ENCODE measurements at regions not wholly inside any gene's neighbourhood (a gene's known extent, or its start where the extent isn't known, plus 50 kb on each side); places are given as distances from the start of the nearest gene placed in this dataset.
"Not testable (repeated sequence)": the region's sequence is repeated elsewhere in the genome, so short reads cannot be mapped to it uniquely, and the experiment has no call there.

DNA sequence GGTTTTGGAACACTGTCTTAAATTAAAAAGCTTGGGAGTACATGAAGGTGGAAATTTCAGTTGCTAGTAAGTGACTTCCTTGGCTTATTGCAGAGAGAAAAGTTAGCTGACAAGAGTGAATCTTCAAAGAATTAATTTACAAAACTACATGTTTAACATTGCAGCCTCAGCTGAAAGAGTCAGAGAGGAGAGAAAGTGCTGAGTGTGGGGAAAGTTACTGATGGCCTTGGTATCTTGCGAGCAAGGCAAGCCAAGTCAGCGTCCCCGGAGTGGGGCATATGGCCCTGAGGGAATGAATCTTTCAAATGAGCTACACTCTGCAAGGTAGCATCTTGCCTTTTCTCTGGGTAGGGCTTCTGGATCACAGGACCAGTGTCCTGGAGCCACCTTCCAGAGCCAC is 131.3 kb downstream of the LPIN1 start:
- DNase-seq (ENCODE audit: low read depth) = no peak

GRCh38 chr2:11885253-11885652 is 138.8 kb downstream of the LPIN1 start:
- DNase-seq (ENCODE audit: low read depth) = not testable (repeated sequence)

GRCh38 chr2:11886899-11887298 is 140.5 kb downstream of the LPIN1 start:
- not testable (repeated sequence) for DNase-seq (ENCODE audit: low read depth)

- DNase-seq (ENCODE audit: low read depth) = no peak
Observed at GRCh38 chr2:11889101-11889850, 142.8 kb downstream of the LPIN1 start.

DNA sequence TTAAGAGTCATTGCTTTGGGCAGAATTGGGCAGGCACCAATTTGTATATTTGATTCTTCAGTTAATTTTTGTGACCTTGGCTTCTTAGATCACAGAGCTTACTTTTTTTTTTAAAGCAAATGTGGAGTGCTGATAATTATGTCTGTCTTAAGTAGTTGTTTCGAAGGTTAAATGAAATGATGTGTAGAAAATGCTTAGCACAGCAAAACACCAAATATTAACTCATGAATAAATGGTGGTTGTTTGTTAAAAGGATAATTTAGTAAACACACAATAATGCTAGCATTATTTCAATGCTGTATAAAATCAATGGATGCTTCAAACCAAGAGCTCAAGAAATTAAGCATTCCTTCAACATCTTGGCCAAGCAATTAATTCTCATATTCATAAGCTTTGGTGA is 143.4 kb downstream of the LPIN1 start:
- DNase-seq (ENCODE audit: low read depth) = no peak

DNA sequence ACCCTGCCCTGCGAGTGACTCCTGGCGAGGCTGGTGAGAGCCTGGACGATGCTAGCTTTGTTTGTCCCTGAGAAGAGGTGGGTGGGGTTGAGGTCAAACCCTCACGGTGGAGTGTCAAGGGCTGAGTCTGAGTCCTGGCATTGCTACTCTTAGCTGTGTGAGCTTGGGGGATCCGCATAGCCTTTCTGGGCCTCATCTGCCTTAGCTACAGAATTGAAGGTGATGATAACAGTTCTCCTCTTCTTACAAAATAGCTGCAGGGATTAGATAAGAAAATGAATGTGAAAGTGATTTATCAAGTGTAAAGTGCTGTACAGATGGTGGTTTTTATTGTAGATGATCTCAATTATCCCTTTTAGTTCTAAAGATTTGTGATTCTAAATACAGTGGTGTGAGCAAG is 144.6 kb downstream of the LPIN1 start:
- DNase-seq (ENCODE audit: low read depth) = no peak

- no peak for DNase-seq (ENCODE audit: low read depth)
Observed at GRCh38 chr2:11891671-11892440, 145.4 kb downstream of the LPIN1 start.

- no peak for DNase-seq (ENCODE audit: low read depth)
Observed at GRCh38 chr2:11896386-11896785, 150.0 kb downstream of the LPIN1 start.

DNA sequence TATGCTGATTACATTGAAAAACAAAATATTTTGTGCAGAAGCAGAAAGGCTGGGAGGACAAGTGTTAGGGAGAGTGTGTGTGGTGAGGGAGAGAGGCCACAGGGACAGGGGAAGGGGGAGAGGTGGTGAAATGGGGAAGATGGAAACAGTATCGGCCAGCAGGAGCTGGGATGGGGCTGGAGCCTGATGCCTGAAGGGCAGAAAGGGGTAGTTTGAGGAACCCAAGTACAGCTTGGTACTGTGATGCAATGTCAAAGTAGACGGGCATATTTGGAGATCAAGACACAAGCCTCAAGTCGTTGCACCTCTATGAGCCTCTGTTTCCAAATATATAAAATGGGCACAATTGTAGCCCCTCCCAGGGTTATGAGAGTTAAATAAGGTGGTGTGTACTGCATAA is 152.1 kb downstream of the LPIN1 start:
- DNase-seq (ENCODE audit: low read depth) = no peak

- peak; percentile 48 for DNase-seq (ENCODE audit: low read depth)
Observed at GRCh38 chr2:11899264-11899818, 152.9 kb downstream of the LPIN1 start.

GRCh38 chr2:11900891-11901290 is 154.5 kb downstream of the LPIN1 start:
- not testable (repeated sequence) for DNase-seq (ENCODE audit: low read depth)

GRCh38 chr2:11901351-11902069 is 155.1 kb downstream of the LPIN1 start:
- no peak for DNase-seq (ENCODE audit: low read depth)

DNA sequence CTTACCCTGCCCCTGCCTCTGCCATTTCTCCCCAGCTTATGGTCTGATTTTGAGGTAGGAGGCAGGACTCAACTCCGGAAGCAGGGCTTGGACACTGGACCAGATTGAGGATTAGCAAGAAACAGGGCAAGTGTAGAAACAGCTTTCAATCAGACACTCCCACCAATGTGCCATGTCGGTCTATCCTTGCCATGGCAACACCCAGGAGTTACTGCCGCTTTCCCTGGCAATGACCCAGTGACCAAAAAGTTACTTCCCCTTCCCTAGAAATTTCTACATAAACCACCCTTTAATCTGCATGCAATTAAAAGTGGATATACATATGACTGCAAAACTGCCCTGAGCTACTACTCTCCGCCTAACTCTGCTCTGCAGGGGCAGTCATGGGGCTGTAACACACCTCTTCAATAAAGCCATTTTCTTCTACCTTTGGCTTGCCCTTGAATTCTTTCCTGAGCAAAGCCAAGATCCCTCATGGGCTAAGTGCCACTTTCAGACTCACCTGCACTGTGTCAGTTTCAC is 156.7 kb downstream of the LPIN1 start:
- no peak for DNase-seq (ENCODE audit: low read depth)

- DNase-seq (ENCODE audit: low read depth) = no peak
Observed at GRCh38 chr2:11904029-11904428, 157.6 kb downstream of the LPIN1 start.

DNA sequence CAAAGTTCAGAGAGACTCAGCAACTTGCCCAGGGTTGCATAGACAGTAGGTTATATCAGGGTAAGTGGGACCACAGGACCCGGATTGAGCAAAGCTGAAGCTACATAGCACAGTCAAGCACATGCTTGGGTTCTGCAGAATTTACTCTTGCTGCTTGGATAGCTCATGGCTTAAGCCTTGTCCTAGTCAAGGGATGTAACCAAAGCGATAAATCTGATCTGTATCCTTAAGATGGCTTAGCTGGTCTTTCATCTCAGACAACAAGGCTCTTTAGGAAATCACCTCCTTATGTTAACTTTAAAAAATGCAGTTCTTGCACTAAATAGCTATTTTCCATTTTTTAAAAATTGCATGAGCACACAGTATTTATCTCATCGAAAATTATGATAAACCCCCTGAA is 158.5 kb downstream of the LPIN1 start:
- no peak for DNase-seq (ENCODE audit: low read depth)

- DNase-seq (ENCODE audit: low read depth) = no peak
Observed at GRCh38 chr2:11907190-11907589, 160.8 kb downstream of the LPIN1 start.

DNA sequence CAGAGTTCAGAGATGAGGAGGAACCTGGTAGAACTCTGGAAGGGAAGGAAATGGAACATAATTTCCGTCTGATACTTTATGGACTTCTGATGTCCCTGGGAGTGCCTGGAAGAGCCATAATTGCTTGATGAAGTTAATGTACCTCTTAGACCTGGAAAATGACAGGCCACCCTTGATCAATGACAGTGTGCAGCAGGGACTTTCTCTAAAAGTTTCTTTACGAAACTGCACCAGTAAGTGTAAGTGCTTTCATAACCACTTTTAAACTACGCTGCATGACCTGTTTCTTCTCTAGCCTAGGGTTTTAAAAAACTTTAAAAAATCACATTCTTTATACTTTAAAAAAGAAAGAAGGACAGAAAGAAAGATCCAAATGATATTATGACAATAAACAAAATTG is 164.5 kb downstream of the LPIN1 start:
- no peak for DNase-seq (ENCODE audit: low read depth)

- no peak for DNase-seq (ENCODE audit: low read depth)
Observed at GRCh38 chr2:11912980-11913379, 166.5 kb downstream of the LPIN1 start.

DNA sequence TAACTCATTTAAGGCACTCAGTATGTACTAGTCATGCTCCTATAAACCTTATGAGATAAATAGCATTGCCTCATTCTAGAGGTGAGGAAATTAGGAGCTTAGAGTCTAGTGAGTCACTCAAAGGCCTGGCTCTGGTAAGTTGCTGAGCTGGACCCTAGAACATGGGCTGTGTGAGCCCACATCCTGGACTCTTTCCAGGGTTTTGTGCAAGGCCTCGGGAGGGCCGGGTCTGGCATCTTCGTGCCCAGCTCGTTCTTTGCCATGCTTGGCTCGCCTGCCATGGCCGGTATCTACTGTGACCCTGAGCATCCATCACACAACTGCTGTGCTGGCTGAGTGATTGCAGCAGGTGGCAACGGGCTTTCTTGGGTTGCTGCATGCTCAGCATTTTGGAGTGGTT is 168.0 kb downstream of the LPIN1 start:
- DNase-seq (ENCODE audit: low read depth) = no peak

DNA sequence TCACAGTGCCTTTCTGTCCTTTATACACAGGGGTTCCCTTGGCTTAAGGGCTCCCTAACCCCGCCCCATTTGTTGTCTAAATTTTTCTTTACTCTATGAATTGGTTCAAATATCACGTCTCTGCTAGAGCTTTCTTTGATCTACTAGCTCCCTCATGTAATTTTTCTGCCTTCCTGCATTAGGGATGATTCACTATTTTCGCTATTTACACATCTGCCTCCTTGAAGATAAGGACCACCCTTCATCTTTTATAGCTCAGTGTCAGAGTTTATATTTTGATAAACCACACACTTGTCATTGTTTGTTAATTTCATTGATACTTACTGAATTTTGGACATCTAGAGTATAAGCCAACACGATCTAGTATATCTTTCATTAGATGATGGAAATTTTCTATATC is 169.2 kb downstream of the LPIN1 start:
- no peak for DNase-seq (ENCODE audit: low read depth)

GRCh38 chr2:11919953-11920352 is 173.5 kb downstream of the LPIN1 start:
- DNase-seq (ENCODE audit: low read depth) = no peak

- no peak for DNase-seq (ENCODE audit: low read depth)
Observed at GRCh38 chr2:11920993-11921583, 174.7 kb downstream of the LPIN1 start.

All from HS-27A (cell line).